ENCODE measurements at regions not wholly inside any gene's neighbourhood (a gene's known extent, or its start where the extent isn't known, plus 50 kb on each side); places are given as distances from the start of the nearest gene placed in this dataset.
"Not testable (repeated sequence)": the region's sequence is repeated elsewhere in the genome, so short reads cannot be mapped to it uniquely, and the experiment has no call there.

- not testable (repeated sequence) for TF ChIP-seq CTCF, POLR2A (IDR thresholded peaks at IDR 0.05)
Measured at GRCh38 chr2:87498854-87499238, 249.0 kb upstream of the PLGLB2 start.

All from right lobe of liver (tissue), 4 donors.